ENCODE measurements at regions not wholly inside any gene's neighbourhood (a gene's known extent, or its start where the extent isn't known, plus 50 kb on each side); places are given as distances from the start of the nearest gene placed in this dataset.

DNA sequence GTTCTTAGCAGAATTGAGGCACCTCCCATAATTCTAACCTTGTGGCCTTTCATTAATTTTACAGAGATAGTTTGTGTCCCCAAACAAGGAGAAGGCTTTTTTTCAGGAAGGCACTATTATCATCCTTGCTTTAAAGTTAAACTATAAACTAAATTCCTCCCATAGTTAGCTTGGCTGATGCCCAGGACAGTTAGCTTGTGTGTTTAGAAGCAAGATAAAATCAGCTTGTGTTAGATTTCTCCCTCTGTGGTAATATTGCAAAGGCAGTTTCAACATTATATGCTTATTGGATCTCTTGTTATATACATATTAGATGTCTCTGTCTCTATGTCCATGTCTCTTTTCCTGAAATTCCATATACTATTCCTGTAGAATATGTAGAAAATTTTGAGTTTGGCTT is 342.7 kb downstream of the TBC1D4 start:
- H3K4me2 ChIP-seq (ENCODE audit: insufficient read depth, low read length): no peak overlapping the region
- intact Hi-C loops (cut with micrococcal nuclease): no loop called here
- no peaks in the 10 kb centered on the region for H4K20me1 ChIP-seq (replicated peaks; ENCODE audit: control insufficient read depth, insufficient read depth, low read length)
- ChIA-PET CTCF (ENCODE audit: low intra/inter-chr PET ratio) (no interaction called here), POLR2A (no interaction called here)
- TF ChIP-seq ZNF507 (tag; conservative IDR thresholded peaks at IDR 0.05): no peak
- TF ChIP-seq, protein P1, sequence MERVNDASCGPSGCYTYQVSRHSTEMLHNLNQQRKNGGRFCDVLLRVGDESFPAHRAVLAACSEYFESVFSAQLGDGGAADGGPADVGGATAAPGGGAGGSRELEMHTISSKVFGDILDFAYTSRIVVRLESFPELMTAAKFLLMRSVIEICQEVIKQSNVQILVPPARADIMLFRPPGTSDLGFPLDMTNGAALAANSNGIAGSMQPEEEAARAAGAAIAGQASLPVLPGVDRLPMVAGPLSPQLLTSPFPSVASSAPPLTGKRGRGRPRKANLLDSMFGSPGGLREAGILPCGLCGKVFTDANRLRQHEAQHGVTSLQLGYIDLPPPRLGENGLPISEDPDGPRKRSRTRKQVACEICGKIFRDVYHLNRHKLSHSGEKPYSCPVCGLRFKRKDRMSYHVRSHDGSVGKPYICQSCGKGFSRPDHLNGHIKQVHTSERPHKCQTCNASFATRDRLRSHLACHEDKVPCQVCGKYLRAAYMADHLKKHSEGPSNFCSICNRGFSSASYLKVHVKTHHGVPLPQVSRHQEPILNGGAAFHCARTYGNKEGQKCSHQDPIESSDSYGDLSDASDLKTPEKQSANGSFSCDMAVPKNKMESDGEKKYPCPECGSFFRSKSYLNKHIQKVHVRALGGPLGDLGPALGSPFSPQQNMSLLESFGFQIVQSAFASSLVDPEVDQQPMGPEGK (CRISPR knock-in tag; IDR thresholded peaks at IDR 0.05; ENCODE audit: borderline replicate concordance): no peak
- TF ChIP-seq PKNOX1 (IDR thresholded peaks at IDR 0.05): no peak
- H3K4me1 ChIP-seq (replicated peaks in 1 of 2; ENCODE audit: control insufficient read depth in 2 of 2, insufficient read depth in 2 of 2, low read length in 2 of 2): no peaks in the 10 kb centered on the region
- no TSS peak for BruUV-seq (replicated peaks)
- FAIRE-seq: no peak
- no peak overlapping the region for H2AFZ ChIP-seq (ENCODE audit: low read depth, low read length)
- no peaks in the 10 kb centered on the region for H3K9me3 ChIP-seq (replicated peaks; ENCODE audit: control insufficient read depth, insufficient read depth, low read depth, low read length)
- no peaks in the 10 kb centered on the region for H3K36me3 ChIP-seq (ENCODE audit: control insufficient read depth, insufficient read depth, low read length)
- no peaks in the 10 kb centered on the region for H3K9me1 ChIP-seq (ENCODE audit: control insufficient read depth, insufficient read depth, low read length)
- no peaks in the 10 kb centered on the region for H3K79me2 ChIP-seq (ENCODE audit: control insufficient read depth, insufficient read depth, low read length)
- no peak overlapping the region for H3K9ac ChIP-seq (ENCODE audit: insufficient read depth in 1 of 2, low read depth in 2 of 2, low read length in 2 of 2)
- no peak overlapping the region for H3K4me3 ChIP-seq
- no peak for ATAC-seq
- no peak for DNase-seq (ENCODE audit: extremely low read depth in 1 of 4, low spot score in 3 of 4)
- no peaks in the 10 kb centered on the region for H3K27me3 ChIP-seq (ENCODE audit: control insufficient read depth in 2 of 2, insufficient read depth in 2 of 2, low read length in 2 of 2)
- in situ Hi-C loops (cut with MboI): no loop called here
- H3K27ac ChIP-seq (ENCODE audit: extremely low read depth, low read depth, low read length): no peak overlapping the region

Measured in K562 (cell line).